Left renal pelvis (tissue), 4 donors: ENCODE measurements at regions not wholly inside any gene's neighbourhood (a gene's known extent, or its start where the extent isn't known, plus 50 kb on each side); places are given as distances from the start of the nearest gene placed in this dataset.
"Not testable (repeated sequence)": the region's sequence is repeated elsewhere in the genome, so short reads cannot be mapped to it uniquely, and the experiment has no call there.

Experiments
- DNase-seq, 4 donors: peaks; one replicate each; pipeline ENCODE4 v3.0.0-alpha.2; 2013; ENCODE audit warnings: low read depth in 4 of 4, low spot score in 3 of 4

- no peak for DNase-seq
Observed at GRCh38 chr15:96466389-96466947, 136.0 kb downstream of the NR2F2 start.

- DNase-seq: no peak
Observed at GRCh38 chr15:96468036-96468435, 137.5 kb downstream of the NR2F2 start.

- DNase-seq: no peak
Observed at GRCh38 chr15:96470681-96471310, 140.3 kb downstream of the NR2F2 start.

- no peak for DNase-seq
Observed at GRCh38 chr15:96472681-96473080, 142.2 kb downstream of the NR2F2 start.

- no peak for DNase-seq
Observed at GRCh38 chr15:96473556-96473955, 143.1 kb downstream of the NR2F2 start.

GRCh38 chr15:96474231-96474664 is 143.7 kb downstream of the NR2F2 start:
- DNase-seq: no peak

- DNase-seq: no peak
Observed at GRCh38 chr15:96477227-96477626, 146.7 kb downstream of the NR2F2 start.

GRCh38 chr15:96484412-96484811 is 153.9 kb downstream of the NR2F2 start:
- DNase-seq: not testable (repeated sequence)

- no peak for DNase-seq
Observed at GRCh38 chr15:96484830-96485229, 154.3 kb downstream of the NR2F2 start.

GRCh38 chr15:96487245-96487644 is 156.7 kb downstream of the NR2F2 start:
- no peak for DNase-seq

GRCh38 chr15:96491066-96491699 is 160.7 kb downstream of the NR2F2 start:
- not testable (repeated sequence) for DNase-seq

- not testable (repeated sequence) for DNase-seq
Observed at GRCh38 chr15:96491700-96492644, 161.5 kb downstream of the NR2F2 start.

- no peak for DNase-seq
Observed at GRCh38 chr15:96494505-96494904, 164.0 kb downstream of the NR2F2 start.

- no peak for DNase-seq
Observed at GRCh38 chr15:96495386-96495785, 164.9 kb downstream of the NR2F2 start.

GRCh38 chr15:96497951-96498350 is 167.5 kb downstream of the NR2F2 start:
- DNase-seq: no peak

GRCh38 chr15:96500508-96500907 is 170.0 kb downstream of the NR2F2 start:
- DNase-seq: no peak

GRCh38 chr15:96501362-96501761 is 170.9 kb downstream of the NR2F2 start:
- DNase-seq: no peak

- DNase-seq: no peak
Observed at GRCh38 chr15:96502196-96502595, 171.7 kb downstream of the NR2F2 start.

GRCh38 chr15:96503276-96503675 is 172.8 kb downstream of the NR2F2 start:
- no peak for DNase-seq

GRCh38 chr15:96504371-96504770 is 173.9 kb downstream of the NR2F2 start:
- DNase-seq: no peak

GRCh38 chr15:96505014-96505413 is 174.5 kb downstream of the NR2F2 start:
- no peak for DNase-seq
